CD1c-positive myeloid dendritic cell (primary cell): ENCODE measurements at regions not wholly inside any gene's neighbourhood (a gene's known extent, or its start where the extent isn't known, plus 50 kb on each side); places are given as distances from the start of the nearest gene placed in this dataset.
A peak's percentile ranks its signal among the peaks of the same experiment; 100 is the strongest.

Experiments
- DNase-seq: peaks from one replicate; pipeline ENCODE4 v3.0.0-alpha.2; 2016; ENCODE audit errors: extremely low spot score

DNA sequence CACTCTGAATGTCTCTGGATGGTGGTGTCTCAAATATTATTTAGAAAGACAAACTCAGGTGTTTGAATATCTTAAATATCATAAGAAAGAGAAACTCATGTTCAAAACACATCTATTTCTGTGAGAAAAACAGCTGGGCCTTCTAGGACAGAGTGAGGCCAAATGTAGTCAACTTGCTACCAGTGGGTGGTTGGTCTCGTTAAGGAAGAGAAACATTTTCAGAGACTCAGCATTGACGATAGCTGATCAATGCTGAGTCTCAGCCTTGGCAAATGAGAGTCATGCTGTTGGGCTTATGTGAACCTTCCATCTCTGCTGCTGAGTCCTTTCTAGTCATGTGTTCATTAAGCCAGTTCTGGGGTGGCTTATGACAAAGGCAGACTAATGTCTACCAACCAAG, 418.0 kb downstream of the CETN3 start:
- no peak for DNase-seq

DNA sequence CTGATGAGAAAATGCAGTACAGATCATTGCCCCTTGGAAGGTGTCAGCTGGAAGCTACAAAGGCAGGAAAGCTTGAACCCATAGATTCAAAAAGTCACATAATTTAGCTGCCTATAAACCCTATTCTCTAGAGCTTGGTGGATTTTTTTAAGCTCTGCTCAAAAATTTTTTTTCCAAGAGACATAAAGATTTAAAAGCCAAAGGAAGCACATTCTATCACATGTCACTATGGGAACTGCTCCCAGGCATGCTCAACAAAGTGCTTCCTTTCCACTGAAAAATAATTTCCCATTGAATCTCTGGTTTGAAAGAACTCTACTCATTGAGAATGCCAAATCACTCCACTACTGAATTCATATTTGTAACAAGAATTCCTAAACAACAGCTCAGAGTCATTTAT, 419.8 kb downstream of the CETN3 start:
- DNase-seq: no peak

DNA sequence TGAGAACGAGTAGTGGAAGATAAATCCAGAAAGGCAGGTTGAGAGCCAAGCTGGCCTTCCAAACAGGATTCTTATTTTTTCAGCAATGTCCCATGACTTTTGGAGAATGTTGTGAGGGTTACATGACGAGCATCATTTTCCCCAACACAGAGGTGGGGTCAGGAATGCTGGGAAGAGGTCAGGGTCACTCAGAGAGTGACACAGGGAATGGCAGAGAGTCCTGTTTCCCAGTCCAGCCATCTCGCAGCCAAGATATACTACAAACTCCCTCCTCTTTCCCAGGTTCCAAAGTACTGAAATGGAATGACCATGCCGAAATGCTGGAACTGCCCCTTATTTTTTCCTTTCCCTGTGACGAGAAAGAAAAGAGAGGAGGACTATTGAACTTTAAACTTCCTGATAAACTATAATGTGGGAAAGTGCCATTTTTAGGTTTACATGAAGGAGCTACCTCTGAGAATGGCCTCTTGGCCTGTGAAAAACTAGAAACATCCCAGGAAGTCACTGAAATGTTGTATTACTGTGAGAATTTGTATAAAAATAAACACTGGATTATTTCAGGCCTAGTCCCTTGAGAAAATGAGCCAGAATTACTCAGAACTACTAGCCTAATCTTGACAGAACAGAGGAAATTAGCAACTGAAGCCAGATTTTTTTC, 420.4 kb downstream of the CETN3 start:
- no peak for DNase-seq

DNA sequence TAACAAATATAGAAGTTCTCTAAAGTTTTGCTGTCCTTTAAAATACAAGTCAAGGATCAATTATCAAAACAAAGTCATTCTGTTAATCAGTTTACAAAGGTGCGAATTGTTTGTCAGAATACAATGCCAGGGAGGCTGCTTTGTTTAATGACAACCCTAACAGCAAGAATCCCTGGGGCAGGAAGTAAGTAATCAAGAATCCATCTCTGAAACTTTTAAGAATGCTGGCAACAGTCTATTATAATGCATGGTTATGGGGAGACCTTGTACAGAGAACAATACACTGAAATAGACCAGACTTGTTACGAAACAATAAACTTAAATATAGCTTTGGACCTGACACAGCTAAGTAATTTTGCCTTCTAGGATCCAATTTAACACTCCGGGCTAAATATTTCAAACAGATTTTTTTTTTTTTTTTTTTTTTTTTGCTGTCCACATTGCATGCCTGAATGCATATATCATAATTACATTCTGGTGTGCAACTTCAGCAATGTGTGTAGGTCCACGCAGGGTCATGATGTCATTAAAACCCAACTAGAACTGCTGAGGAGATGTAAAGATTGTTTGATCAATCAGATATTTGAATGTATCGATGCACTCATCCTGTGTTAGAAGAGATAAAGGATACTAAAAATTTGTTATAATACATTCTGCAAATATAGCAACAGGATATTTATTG, 421.3 kb downstream of the CETN3 start:
- DNase-seq: no peak

DNA sequence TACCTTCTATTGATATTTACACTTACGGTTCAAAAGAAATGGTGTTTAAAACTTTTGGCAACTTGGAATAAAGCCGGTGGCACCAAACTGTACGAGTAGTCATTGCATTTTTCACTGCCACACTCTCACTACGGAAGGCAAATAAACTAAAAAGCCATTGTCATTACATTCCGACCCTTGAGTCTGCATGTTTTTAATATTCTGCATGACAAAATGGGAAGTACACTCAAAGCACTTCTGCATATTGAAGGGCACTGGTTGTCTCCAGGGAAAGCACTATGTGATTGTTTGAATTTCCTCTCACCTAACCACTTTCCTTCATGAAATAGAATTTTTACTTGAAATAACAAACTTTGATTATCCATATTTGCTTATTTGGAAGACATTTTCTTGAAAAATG, 426.3 kb downstream of the CETN3 start:
- DNase-seq: peak; percentile 4

DNA sequence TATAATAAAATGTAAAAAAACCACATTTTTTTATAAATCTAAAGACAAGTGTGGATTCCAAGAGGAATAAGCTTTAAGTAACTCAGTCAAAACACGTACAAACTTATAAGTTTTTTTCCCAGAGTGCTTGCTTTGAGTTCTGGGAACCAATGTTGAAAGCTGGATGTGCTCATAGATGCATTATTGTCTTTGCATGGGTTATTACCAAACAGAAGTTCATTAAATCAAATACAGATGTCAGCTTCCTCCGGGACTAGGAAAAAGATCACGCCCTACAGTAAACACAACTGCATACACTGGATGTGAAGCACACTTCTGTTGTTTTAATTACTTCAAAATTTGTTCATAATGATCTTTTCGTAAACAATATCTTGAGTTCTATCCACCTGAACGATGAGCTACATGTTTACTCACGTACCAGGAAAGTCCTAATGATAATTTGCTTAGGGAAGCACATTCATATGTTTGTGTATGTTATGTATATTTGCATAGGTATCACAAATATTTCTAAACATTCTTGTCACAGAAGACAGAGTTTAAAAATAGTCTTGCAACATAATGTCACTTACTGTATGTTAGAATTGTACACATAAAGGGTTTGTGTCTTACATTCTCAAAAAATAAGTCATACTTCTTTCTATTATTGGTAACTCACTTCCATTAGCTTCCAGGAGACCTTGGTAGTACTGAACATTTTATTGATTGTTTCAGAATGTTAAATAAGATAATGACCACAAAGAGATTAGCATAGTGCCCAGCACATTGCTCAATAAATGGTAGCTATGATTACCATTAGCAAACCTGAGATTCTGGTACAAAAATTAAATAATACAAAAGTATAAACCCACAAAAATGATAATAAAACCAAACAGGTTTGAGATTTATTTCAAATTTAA, 427.4 kb downstream of the CETN3 start:
- DNase-seq: no peak

DNA sequence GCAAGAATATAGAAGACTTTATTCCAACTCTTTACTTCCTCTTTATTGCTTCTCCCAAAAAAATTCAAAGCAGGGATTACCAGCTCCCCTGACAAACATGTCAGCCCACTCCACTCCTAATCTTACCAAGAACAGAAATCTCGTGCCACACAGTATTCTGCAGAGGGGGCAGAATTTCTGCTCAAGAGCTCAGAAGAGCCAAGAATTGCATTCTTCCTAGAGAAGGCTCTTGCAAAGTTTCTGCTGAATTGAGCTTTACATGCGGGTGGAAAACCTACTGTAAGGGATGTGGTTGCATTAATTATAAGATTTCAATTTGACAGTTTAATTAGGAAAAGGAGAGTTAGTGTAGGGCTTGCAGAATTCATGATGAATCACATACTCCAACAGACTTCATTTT, 428.5 kb downstream of the CETN3 start:
- no peak for DNase-seq

DNA sequence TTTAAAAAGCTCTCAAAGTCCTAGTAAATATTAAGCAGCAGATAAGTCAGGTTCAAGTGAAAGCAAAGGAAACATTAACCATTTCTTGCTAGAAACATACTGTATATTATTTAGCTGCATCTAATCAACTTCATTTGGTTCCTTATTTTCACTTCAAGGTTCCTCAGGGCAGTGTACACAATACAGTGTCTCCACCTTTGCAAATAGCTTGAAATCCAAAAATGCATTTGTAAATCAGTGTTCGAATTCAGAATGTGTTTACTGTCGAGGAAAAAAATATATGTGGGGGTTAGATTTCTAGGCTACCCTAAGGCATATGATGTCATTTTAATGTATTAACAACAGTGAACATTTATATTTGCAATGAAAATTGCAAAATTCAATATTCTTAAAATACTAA, 436.0 kb downstream of the CETN3 start:
- DNase-seq: no peak

DNA sequence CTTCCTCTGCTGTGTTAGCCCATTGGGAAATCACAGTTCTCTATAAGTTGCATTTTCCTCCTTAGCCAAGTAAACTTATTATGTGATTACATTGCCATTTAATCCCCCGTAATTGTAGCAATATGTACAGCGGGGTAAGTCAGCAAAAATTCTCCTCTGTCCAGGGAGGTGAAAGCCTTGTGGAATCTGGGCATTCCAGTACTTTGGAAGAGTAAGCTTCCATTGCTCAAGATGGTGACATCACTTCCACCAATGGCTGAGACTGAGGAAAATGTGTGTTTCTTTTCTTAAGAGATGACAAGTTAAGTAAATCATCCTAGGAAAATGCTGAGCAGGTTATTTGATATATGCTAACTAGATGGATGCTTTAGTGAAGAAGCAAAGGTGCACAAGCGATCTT, 436.7 kb downstream of the CETN3 start:
- no peak for DNase-seq

DNA sequence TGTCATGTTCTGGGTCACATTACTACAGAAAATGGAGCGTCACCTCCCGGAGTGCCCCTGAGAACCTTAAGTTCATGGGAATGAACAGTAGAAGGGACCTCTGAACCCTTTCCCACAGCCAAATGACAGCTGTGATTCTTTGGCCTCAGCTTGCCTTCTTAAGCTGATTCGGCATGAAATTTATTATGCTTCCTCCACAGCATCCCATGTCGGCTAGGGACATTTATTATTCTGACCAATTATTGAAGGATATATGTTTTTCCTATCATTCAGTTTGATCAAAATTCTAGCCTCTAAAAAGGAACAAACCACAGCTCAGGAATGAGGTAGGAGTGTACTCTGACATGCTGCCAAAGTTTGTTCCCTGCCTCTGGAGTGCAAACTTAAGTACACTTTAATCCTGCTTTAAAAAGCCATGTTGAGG, 440.6 kb downstream of the CETN3 start:
- DNase-seq: no peak

DNA sequence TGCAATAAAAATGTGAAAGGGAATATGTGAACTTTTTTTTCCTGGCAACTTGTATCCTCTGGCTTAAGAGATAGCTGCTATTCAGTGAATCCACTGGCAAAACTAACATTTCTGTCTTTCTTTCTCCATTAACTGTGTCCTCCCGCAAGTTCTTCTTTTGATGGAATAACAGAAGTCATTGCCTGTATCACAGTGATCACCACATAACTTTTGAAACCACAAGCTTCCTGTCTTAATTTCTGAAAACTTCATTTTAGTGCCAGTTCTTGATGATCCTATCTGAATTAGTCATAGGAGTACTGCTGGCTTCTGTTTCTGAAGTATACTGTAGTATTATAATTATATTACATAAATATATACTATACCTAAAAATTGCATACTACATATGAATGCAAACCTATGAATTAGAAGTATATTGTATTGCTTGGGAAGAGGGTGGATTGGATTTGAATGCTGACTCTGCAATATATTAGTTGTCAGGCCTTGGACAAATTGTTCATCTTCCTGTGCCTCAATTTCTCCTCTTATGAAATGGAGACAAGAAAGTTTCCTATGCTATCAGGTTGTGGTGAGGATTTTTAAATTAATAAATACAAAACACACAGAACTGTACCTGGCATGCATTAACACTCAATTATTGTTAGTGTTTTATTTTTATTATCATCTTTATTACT, 441.6 kb downstream of the CETN3 start:
- peak; percentile 49 for DNase-seq

DNA sequence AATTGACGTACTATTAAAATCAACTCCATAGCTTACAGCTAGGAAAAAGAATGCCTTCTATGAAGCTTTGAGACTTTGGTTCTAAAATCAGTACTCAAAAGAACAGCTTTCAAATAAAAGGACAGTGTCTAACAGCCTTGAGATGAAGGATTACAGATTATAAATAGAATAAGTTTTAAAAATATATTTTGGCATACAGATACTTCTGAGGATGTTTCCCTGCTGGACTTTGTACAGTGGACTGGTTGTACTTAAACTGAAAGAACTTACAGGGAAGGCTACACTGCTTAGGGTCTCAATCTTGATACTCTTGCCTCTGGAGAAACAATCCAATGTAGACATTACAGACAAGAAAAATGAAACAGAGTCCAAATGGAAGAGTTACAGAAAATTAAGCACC, 452.7 kb downstream of the CETN3 start:
- DNase-seq: no peak

DNA sequence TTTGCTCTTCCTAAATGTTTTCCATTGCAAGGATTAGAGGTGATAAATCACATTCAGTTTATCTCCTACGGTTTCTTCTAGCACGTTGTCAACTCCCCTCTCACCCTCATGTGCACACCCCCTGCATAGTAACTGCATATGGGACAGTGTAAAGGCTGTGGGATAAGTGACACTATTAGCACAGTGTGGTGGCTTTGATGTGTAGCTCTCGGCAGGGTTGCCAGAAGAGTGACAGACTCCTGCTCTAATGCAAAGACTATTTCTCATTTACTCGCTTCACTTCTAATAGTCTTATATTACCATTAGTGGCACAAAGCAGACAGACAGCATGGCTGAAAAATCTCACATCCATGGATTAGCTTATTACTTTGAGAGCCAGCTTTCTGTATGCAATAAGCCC, 454.6 kb downstream of the CETN3 start:
- no peak for DNase-seq

DNA sequence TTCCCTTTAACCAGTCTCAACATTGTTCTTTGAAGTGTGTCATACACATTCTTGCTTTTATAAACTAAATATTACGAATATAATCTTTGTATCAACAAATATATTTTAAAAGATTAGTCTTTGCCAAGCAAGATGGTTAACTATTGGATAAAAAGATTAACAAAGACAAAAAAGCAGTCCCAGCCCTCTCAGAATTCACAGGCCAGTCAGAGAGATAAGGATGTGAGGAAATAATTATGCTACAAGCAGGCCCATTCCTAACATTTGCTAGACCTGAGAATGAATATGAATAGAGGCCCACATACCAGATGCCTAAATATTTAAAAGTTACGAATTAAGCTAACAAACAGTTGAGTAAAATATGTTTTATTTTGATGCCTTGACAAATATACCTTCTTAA, 457.7 kb downstream of the CETN3 start:
- DNase-seq: no peak

DNA sequence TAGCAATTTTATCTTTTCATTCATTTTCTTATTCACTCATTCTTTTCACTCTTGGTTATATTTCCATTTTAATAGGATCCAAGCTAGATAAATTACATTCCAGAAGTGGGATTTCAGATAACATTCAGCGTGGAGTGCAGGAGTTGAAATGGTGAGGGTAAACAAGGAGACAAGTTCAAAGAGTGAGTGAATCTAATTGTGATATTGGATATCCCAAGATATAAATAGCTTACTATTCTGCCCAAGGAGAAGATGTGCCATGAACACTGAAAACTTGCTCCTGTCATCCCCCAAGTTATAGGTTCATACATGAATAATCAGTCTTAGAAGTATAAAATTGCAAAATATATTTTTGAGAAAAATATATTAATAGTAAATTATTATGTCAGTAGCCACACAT, 459.3 kb downstream of the CETN3 start:
- no peak for DNase-seq

DNA sequence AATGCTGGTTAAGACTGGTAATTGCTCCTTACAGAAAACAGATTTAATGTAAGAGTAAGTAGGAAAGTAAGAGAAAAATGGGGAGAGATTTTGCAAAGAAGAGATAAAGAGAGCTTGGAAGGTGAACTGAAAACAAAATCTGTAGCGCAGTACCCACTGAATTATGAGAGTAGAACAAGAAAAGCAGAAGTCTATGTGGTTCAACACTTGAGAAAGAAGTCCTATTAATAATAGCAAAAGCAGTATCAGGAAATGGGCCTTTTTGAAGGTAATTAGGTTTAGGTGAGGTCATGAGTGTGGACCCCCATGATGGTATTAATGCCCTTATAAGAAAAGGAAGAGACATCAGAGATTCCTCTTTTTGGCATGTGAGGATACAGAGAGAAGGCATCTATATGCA, 460.6 kb downstream of the CETN3 start:
- no peak for DNase-seq

DNA sequence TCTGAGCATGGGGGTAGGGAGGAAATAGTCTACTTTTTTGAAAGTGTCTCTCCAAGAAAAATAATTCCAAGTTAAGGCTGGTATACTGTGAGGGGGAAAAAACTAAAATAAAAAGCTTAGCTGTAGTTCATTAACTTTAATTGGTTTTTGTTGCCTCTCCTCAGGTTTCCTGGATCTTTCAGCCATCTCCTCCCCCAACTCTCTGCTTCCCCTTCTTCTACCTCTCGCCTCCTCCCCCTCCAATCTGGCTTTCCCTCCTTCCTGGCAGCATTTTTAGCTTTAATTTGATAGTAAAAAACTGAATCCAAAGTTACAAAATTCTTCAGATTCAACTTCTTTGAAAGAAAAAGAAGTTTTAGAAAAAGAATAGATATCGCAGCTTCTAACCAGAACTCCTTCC, 462.6 kb downstream of the CETN3 start:
- DNase-seq: no peak

DNA sequence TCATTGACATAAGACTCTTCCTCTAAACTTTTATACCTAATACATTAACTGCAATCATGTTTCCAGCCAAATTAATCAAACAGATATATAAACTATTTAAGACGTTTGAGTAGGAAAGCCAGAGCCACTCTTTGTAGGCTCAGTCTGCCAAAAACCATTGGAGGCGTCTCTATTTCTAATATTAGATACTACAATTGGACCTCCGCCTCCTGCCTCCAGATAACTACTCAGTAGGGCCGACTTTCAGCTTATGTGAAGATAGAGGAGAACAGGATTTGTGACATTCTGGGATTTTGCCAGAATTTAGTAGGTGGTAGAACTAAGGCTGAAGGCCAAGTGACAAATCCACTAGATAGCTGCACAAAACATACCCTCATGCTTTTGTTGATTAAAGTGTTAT, 463.0 kb downstream of the CETN3 start:
- DNase-seq: no peak

DNA sequence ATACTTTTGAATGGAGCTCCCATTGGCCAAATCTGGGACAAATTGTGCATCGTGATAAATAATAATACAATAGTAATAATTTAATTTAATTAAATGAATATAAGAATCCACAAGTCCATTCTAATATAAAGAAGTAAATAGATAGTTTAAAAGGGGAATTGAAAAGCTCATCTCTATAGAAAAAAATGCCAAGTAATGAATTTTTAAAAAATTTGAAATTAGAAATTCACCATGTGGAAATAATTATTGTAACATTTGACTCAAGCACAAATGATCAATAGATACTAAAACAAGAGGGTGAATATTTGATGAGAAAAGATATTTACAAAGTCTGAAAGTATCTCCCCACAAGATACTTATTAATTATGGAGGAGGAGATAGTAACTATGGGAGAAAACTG, 467.4 kb downstream of the CETN3 start:
- no peak for DNase-seq

DNA sequence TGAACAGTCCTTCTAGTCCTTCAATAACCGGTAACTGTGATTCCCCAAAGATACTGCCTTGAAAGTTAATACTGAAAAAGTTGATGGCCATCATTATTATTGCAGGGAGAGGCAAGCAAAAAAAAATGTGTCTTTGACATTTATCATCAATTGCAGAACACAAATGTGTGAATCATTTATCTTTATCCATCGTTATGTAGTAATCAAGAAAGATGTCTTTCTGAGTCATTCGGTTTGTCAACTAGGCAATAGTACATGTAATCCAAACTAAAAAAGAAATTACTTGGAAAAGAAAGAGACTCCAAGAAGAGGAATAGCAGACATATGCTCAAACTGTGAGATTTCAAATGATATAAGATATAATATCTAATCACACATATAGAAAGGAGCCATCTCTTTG, 473.0 kb downstream of the CETN3 start:
- no peak for DNase-seq

DNA sequence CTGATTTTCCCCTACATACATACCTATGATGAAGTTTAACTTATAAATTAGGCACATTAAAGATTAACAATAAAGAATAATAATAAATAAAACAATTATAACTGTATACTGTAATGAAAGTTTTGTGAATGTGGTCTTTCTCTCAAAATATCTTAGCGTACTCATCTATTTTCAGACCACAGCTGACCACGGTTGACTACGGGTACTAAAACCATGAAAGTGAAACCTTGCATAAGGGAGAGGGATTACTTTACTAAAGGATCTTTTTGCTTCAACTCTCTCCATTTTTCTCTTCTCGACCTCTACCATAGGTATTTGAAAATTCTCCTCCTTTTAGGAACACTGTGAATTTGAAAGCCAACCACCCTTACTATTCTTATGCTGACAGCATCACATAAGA, 475.5 kb downstream of the CETN3 start:
- no peak for DNase-seq

DNA sequence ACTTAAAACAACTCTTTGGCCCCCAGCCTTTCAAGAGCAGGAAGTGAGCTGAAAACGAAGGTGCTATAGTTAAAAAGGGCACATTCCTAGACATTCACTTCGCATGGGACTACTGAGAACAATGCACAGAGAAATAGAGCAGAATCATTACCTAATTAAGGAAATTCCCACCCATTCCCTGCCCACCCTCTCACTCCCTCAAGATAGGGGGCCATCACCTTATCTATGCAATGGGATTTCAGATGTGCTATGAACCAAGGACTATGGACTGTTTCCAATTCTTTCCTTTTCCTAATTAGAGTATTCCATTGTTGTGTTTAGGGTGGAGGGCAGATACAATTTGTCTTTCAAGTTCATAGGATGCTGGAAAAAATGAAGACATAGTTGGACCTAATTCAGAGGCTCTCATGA, 476.8 kb downstream of the CETN3 start:
- DNase-seq: no peak
